ENCODE measurements at regions not wholly inside any gene's neighbourhood (a gene's known extent, or its start where the extent isn't known, plus 50 kb on each side); places are given as distances from the start of the nearest gene placed in this dataset.
"Not testable (repeated sequence)": the region's sequence is repeated elsewhere in the genome, so short reads cannot be mapped to it uniquely, and the experiment has no call there.

DNA sequence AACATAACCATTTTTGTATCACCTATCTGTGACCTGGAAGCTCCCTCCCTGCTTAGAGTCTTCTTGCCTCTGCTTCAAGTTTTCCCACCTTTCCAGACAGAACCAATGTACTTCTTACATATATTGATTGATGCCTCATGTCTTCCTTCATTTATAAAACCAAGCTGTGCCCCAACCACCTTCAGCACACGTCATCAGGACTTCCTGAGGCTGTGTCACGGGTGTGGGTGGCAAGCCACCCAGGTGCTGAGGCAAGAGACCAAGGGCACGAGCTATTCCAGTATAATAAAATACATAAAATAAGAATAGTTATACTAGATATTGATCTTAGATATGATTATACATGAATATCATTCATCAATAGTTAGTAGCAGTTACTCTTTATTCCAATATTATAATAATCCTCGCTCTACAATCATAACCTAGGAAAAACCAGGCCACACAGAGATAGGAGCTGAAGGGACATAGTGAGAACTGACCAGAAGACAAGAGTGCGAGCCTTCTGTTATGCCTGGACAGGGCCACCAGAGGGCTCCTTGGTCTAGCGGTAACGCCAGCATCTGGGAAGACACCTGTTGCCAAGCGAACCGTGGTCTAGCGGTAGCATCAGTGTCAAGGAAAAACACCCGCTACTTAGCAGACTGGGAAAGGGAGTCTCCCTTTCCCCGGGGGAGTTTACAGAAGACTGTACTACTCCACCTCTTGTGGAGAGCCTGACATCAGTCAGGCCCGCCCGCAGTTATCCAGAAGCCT, 180.2 kb upstream of the ERCC4 start:
- DNase-seq (ENCODE audit: low spot score): not testable (repeated sequence)

DNA sequence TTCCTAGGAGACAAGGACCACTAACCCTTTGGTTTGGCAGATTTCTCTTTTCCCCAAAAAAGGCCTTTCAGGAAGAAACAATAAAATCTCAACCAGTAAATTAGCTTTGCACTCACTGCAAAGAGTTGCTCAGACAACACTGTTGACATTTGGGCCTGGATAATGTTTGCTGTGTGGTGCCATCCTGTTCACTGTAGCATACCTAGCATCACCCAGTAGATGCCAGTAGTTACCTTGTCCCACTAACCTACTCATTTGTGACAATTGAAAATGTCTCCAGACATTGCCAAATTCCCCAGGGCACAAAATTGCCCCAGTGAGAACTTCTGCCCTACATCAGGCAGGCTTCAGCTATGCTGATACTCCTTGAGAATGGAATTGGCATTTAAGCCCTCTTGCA, 177.0 kb upstream of the ERCC4 start:
- DNase-seq (ENCODE audit: low spot score): no peak

DNA sequence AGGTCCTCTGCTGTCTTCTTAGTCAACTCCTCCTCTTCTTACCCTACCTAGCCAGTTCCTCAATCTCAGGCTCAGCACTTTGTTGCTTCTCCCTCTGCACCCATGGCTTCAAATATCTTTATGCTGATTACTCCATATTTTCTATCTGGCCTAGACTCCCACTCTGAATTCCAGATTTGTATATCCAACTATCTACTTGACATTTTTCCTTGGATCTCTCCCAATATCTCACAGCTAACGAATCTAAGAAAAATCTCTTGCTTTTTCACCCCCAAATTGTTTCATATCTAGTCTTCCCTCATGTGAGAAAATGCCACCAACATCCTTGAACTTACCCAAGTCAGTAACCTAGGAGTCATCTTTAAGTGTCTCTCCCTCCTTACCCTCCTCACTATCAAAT, 176.4 kb upstream of the ERCC4 start:
- DNase-seq (ENCODE audit: low spot score): no peak

DNA sequence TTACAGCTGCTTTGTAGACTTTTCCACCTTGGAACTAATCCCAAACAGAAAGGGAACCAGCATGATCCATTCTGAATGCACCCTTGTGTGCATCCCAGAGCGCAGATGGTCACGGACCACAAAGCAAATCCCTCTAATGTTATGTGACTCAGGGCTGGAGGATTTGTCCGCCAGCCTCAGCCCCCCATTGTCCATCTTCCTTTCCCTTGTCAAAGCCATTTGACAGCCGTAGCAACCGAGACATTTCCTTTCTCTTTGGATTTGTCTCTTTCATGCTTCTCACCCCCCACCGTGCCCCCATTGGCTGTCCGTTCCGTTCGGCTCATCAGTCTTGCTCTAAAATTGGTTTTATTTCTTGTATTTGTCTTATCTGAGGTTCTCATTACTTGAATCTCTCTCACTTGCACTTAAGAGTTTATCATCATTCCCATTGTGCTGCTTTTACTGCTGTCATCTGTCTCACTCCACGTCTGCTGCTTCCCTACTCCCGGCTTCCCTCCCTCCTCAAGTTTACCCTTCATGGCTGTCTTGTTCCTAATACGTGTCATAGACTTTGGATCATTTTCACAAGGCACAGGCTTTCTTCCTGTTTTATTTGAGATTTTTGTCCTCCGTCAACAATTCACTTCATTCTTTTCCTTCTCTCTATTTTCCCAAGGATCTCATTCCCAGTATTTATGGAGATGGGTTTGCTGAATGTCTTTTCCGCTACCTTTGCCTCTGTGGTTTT, 163.4 kb upstream of the ERCC4 start:
- no peak for DNase-seq (ENCODE audit: low spot score)

DNA sequence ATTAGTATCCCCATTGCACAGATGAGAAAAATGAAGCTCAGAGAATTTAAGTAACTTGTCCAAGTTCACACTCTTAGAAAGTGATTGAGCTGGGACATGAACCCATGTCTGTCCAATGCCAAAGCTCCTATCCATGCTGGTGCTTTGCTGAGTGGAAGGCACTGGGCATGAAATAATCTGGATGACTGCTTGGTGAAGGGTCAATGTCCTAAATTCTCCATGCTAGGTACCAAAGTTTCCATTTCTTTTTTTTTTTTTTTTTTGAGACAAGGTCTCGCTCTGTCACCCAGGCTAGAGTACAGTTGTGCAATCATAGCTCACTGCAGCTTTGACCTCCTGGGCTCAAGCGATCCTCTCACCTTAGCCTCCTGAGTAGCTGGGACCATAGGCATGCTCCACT, 153.6 kb upstream of the ERCC4 start:
- DNase-seq (ENCODE audit: low spot score): no peak

DNA sequence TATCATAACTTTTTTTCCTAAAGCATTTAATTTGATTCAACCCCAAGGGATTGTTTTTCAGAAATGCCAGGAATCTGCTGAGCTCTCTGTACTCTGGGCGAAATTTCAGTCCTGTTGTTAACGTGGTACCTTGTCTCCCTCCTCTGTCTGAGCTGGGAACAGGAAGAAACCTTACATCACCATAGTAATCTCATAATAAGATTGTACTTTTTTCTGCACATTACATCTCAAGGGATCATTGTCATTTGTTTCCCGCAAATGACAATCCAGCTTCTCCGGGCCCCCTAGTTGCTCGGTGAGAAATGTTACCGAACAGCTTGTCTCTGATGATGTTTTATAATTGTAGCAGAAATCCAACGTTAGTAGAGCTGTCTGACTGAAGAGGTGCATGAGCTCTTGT, 152.7 kb upstream of the ERCC4 start:
- no peak for DNase-seq (ENCODE audit: low spot score)

DNA sequence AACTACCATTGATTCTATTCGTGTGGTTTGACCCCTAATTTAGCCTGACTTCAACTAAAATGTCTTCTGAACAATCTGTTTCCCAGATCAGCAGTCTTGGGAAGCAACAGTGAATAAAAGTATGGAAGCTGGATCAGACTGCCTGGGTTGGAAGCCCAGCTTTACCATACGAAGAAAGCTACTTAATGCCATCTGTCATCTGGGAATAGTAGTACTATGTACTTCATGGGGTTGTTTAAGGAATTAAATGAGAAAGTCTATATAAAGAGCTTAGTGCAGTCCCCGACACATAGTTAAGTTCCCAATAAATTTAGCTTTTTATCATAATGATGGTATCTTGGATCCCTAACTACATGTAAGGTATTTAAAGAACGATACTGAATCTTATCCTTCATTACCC, 151.5 kb upstream of the ERCC4 start:
- no peak for DNase-seq (ENCODE audit: low spot score)

DNA sequence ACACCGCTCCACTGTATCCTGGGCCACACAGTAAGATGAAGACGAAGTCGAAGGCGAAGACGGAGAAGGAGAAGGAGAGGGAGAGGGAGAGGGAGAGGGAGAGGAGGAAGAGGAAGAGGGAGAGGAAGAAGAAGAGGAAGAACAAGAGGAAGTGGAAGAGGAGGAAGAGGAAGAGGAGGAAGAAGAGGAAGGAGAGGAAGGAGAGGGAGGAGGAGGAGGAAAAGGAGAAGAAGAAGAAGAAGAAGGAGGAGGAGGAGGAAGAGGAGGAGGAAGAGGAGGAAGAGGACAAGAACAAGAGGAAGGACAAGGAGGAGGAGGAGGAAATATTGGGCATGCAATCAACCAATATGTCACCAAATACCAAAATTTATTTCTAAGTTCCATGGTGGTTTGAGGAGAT, 149.5 kb upstream of the ERCC4 start:
- no peak for DNase-seq (ENCODE audit: low spot score)

DNA sequence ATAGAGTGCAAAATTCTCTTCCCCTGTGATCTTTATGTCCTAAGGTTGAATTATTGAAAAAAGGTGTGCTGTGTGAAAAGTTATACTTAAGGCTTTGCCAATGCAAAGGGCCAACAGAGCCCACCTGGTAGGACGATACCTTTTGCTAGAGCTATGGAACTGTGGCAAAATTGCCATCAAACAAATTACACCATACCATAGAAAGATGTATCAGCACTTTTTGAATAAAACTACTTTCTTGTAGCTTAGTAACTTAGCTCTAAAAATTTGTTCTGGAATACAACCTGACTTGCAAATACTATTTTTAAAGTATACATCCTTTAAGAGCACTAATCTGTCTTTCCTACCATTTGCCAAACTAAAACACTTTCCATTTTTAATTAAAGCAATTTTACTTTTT, 147.2 kb upstream of the ERCC4 start:
- no peak for DNase-seq (ENCODE audit: low spot score)

DNA sequence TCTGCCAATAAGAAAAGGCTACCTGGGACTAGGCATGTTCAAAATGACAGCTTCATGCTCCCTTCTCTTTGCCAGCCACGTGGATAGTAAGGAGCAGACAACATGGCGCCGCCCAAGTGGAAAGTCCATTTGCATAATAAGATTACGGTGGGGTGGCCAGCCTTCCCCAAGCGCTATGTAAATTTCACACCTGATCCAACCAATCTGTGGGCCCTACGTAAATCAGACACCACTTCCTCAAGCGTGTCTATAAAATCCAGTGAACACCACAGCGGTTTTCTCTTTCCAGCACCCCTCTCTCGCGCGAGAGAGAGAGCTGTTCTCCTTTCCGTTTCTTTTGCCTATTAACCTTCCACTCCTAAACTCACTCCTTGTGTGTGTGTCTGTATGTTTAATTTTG, 140.3 kb upstream of the ERCC4 start:
- DNase-seq (ENCODE audit: low spot score): no peak

DNA sequence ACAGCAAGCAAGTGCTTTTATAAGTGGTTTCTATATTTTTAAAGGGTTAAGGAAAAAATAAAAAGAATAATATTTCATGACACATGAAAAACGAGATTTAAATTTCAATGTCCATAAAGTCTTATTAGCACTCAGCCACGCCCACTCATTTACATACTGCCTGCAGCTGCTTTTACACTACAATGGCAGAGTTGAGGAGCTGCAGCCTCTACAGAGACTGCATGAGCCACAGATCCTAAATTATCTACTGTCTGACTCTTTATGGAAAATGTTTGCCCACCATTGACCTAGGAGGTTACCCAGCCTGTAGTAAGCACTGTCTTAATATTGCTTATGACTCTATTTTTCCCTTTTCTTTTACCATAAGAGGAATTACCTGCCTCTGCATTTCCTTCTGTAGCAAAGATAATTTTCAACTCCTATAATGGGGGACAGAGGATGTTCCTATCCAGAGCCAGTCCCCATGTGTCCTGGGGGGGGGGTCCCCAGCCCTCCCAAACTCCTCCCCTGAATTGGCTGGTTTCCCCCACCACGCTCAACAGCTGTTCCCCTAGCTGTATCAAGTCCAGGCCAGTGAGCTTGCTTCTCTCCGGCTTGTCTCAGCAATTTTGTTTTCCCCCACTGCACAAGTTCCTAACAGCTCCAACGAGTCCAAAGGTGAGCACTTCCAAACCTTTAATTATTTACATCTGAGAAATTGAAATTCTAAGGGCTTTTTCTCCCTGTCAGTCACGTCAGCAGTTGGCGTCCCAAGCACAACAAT, 139.4 kb upstream of the ERCC4 start:
- DNase-seq (ENCODE audit: low spot score): no peak

DNA sequence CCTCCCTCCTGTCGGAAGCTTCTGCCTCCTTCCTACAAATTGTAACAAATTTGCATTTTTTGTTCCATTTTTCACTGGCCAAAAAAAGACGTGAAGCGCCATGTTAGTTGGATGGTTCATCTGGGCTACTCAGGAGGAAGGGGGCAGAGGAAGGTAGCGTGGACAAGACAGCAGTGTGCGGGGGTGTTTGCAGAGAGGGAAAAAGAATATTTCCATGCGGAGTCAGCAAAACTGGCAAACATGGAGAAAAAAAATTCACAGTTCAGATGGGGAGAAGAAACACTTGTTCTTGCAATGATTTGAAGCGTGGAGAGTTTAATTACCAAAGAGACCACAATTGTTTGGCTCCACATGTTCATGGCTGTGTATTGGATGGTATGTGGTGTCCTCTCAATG, 138.8 kb upstream of the ERCC4 start:
- DNase-seq (ENCODE audit: low spot score): no peak

DNA sequence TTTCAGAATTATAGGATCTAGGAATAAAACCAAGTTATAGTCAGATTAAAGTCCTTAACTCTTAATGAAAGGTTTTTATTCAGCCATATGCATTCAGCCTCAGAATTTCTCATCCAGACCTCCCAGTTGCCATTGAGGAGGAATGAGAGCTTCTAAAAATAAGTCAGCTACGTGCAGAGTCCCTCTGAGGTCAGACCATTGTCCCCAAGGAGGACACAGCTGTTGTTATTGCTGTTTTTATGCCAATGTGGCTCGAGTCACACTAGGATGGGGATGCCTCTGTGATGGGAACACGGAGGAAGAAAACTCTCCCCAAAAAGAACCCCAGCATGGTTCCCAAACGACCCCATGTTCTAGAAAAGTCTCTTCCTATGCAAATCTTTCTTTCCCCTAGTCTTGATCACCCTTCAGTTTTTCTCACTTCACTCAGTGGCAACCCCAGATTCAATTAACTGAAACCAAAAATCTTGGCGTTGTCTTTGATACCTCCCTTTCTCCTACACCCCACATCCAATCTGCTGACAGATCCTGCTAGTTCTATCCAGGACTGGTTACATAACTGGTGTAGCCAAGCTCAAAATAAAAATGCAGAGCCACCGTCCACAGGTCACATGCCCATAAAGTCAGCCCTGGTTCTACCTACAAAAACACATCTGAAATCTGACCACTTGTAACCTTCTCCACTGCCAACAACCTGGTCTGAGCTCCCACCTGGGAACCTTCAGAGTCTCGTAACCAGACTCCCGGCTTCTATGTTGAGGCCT, 138.2 kb upstream of the ERCC4 start:
- DNase-seq (ENCODE audit: low spot score): no peak

DNA sequence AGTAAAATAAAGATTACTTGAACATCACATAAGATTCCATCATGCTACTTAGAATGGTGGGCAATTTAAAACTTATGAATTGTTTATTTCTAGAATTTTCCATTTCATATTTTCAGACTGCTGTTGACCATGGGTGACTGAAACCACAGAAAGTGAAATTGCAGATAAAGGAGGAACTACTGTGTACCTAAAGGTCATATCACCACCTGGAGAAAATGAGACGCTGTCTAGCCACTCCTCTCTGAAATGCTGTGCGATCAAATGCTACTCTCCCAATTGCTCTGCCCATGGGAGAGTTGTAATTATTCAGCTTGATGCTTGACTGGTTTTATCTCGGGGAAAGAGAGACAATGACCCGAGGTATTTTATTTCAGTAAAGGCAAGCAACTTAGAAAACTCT, 128.9 kb upstream of the ERCC4 start:
- no peak for DNase-seq (ENCODE audit: low spot score)

DNA sequence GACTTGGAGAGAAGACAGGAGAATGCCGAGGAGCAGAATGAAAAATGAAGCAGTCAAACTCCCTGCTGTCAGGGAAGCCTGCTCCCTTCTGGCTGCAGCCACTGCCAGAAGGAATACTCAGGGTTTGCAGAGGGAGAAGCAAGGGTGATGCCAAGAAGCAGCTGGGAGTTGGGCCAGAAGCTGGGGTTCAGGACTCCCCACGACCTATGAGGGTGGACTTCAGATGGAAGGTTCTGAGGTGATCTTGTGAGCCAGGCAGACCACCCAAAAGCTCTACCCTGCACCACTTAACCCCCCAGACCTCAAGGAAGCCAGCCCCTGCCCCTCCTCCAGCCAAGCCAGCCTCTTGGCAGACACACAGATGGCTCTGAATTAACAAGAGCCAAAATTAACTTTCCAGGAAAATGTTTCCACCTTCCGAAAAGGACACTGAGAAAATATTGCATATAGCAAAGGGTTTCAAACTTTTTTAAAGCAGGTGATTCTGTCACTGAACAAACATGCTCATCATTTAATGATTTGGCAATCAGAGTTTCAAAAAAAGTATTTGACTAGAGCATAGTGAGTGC, 126.0 kb upstream of the ERCC4 start:
- no peak for DNase-seq (ENCODE audit: low spot score)

DNA sequence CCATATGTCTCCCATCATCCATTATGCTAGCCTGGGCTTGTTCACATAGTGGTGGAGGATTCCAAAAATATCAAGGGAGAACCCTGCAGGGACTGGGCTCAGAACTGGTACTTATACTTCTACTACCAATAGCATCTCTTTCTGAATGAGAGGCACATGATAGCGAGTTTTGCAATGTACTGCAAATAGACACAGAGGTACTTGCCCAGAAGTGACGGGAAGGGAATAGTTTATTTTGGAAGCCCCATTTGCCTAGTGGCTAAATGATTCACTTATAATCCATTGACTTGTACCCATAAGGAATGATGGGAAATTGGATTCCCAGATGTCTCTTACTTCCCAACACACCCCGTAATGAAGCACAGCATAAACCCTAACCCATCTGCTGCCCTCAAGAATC, 124.8 kb upstream of the ERCC4 start:
- no peak for DNase-seq (ENCODE audit: low spot score)

DNA sequence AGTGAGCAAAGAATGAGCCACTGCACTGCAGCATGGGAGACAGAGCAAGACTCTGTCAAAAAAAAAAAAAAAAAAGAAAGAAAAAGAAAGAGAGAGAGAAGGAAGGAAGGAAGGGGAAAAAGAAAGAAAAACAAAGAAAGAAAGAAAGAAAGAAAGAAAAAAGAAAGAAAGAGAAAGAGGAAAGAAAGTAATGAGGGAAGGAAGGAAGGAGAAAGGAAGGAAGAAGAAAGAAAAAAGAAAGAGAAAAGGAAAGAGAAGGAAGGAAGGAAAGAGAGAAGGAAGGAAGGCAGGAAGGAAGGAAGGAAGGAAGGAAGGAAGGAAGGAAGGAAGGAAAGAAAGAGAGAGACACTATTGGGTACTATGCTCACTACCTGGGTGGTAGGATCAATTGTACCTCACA, 122.2 kb upstream of the ERCC4 start:
- DNase-seq (ENCODE audit: low spot score): no peak

DNA sequence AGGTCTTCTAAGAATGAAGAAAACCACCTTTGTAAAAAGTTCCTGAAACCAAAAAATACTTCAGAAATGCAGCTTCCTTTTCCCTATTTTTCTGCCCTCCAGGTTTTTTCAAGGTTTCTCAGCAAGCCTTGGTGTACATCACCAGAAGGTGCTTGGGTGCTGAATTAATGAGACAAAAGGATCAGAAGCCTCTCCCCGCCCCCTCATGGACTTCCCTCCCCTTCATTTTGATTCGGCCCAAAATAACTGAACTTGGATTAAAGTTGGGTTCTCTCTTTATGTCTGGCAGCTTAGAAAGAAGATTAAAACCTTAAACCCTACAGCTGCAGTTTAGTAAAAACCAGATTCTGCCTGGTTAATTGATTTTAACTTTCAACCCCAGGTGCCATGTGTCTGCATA, 121.7 kb upstream of the ERCC4 start:
- no peak for DNase-seq (ENCODE audit: low spot score)

DNA sequence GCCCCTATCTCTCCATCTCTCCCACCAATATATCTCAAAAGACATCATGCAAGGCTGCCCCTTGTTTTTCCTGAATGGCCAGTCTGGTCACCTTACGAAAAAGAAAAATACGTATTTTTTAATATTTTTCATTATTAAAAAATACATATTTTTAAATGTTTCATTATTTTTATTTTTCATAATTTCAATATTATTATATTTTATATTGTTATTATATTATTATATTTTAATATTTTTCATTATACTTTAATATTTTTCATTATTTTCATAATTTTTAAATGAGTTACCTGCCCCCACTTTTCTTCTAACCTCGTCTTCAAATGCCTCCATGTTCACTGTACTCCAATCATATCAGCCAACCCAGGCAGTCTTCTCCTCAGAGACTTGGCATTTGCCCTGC, 116.0 kb upstream of the ERCC4 start:
- DNase-seq (ENCODE audit: low spot score): no peak

DNA sequence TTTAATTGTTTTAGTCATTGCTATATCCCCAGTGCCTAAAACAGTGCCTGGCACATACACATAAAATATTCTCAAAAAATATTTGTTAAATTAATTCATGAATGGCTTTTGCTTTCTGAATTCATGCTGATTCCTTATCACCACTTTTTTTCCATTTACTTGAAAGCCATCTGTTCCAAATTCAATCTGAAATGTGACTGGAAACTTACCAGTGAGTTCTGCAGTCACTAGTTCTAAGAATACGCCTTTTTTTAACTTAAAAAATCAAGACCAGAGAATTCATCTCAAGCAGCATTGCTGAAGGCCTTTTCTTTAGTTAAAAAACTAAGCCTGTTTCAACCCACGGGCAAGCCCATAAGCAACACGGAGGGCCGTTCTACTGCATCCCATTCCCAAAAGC, 114.0 kb upstream of the ERCC4 start:
- DNase-seq (ENCODE audit: low spot score): no peak

DNA sequence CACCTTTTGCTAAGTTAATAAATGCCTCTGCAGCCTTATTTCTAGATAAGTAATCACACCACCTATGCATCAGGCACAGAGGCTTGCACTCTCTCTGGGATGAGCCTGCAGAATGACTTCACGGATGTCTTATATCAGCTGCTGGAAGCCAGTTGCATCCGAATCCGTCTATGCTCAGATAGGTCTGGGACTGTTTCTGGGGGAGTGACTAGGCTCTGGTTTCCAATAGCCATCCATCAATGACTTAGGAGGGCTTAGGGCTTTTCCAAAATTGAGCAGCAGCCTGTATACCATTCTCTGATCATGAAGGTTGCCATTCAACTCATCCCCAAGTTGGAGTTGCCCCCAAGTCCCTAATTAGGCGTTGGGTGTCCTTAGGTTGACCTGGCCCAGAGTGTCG, 113.3 kb upstream of the ERCC4 start:
- no peak for DNase-seq (ENCODE audit: low spot score)

DNA sequence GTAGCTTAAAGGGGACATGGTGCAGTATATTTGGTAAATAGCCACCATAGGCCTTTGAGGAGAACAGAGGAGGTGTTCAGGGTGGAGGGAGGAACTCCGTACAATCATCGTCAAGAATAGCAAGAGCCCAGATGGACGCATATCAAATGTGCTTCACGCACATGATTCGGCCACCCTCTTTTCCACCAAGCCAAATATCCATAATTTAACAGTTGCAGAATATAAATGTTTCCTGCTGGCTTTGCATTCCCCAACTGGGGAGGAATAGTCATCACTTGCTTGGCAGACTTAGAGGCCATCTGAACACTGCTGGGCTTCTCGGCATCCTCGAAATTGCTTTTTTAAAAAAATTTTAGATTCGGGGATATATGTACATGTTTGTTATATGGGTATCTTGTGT, 111.9 kb upstream of the ERCC4 start:
- DNase-seq (ENCODE audit: low spot score): no peak

Data from AG20443 (cell line).